GM23338 (cell line): ENCODE measurements at regions not wholly inside any gene's neighbourhood (a gene's known extent, or its start where the extent isn't known, plus 50 kb on each side); places are given as distances from the start of the nearest gene placed in this dataset.

Experiments used
- ATAC-seq: fragments of 200-7000 bp; cut with Tn5 transposase; 3 replicates; pipeline ENCODE4 v1.9.1; 2020
- DNase-seq: peaks from one replicate; pipeline ENCODE4 v3.0.0-alpha.2; 2015; ENCODE audit warnings: low spot score
- H2AFZ ChIP-seq: fragments of 200-600 bp; sonication (generic); 2 replicates; pipeline ENCODE4 v1.8.0; 2016; ENCODE audit warnings: antibody characterized with exemption, mild to moderate bottlenecking, moderate library complexity
- H3F3A ChIP-seq: fragments of 200-600 bp; sonication (generic); replicated peaks from 2 replicates; pipeline ENCODE4 v1.8.0; 2017; ENCODE audit warnings: antibody characterized with exemption, mixed run types, low read depth
- H3K27ac ChIP-seq: fragments of 200-600 bp; sonication (generic); 2 replicates; pipeline ENCODE4 v1.6.1; 2016; ENCODE audit warnings: low read depth
- H3K27me3 ChIP-seq: fragments of 200-600 bp; sonication (generic); 2 replicates; pipeline ENCODE4 v1.8.0; 2016; ENCODE audit warnings: mild to moderate bottlenecking, mixed run types, moderate library complexity; ENCODE audit not compliant: insufficient read depth
- H3K36me3 ChIP-seq: fragments of 200-600 bp; sonication (generic); 2 replicates; pipeline ENCODE4 v1.8.0; 2016; ENCODE audit warnings: mild to moderate bottlenecking; ENCODE audit not compliant: insufficient read depth
- H3K4me1 ChIP-seq: fragments of 200-600 bp; sonication (generic); 2 replicates; pipeline ENCODE4 v1.8.0; 2016; ENCODE audit warnings: mild to moderate bottlenecking, moderate library complexity; ENCODE audit not compliant: insufficient read depth
- H3K4me2 ChIP-seq: fragments of 200-600 bp; sonication (generic); 2 replicates; pipeline ENCODE4 v1.7.1; 2017; ENCODE audit warnings: mixed run types
- H3K4me3 ChIP-seq: fragments of 200-600 bp; sonication (generic); 2 replicates; pipeline ENCODE4 v1.6.1; 2016; ENCODE audit warnings: mixed run types
- H3K79me2 ChIP-seq: fragments of 200-600 bp; sonication (generic); replicated peaks from 2 replicates; pipeline ENCODE4 v1.8.0; 2017; ENCODE audit warnings: mild to moderate bottlenecking; ENCODE audit not compliant: insufficient read depth
- H3K9me2 ChIP-seq: fragments of 200-600 bp; sonication (generic); 2 replicates; pipeline ENCODE4 v1.8.0; 2017; ENCODE audit not compliant: insufficient read depth
- H4K20me1 ChIP-seq: fragments of 200-600 bp; sonication (generic); replicated peaks from 2 replicates; pipeline ENCODE4 v1.8.0; 2017; ENCODE audit warnings: mild to moderate bottlenecking; ENCODE audit not compliant: insufficient read depth
- H3K27ac Mint-ChIP-seq: 2 replicates; pipeline ENCODE4 v1.8.0; 2020; ENCODE audit warnings: inconsistent platforms, mild to moderate bottlenecking, moderate library complexity, mixed read lengths
- H3K27me3 Mint-ChIP-seq: 3 replicates; pipeline ENCODE4 v1.8.0; 2022; ENCODE audit warnings: low read depth, mild to moderate bottlenecking, moderate library complexity, mixed read lengths, inconsistent platforms; ENCODE audit not compliant: insufficient read depth, poor library complexity
- H3K36me3 Mint-ChIP-seq: 3 replicates; pipeline ENCODE4 v1.8.0; 2021; ENCODE audit warnings: low read depth, mild to moderate bottlenecking, inconsistent platforms, moderate library complexity, mixed read lengths
- H3K4me1 Mint-ChIP-seq: 3 replicates; pipeline ENCODE4 v1.8.0; 2020; ENCODE audit warnings: mild to moderate bottlenecking, inconsistent platforms, mixed read lengths
- H3K4me3 Mint-ChIP-seq: 3 replicates; pipeline ENCODE4 v1.8.0; 2021; ENCODE audit warnings: moderate library complexity, mild to moderate bottlenecking, inconsistent platforms, mixed read lengths
- H3K9me3 Mint-ChIP-seq: 3 replicates; pipeline ENCODE4 v1.8.0; 2020; ENCODE audit warnings: moderate library complexity, mild to moderate bottlenecking, inconsistent platforms, mixed read lengths
- CTCF ChIP-seq, 2 experiments: fragments of 200-600 bp in 1 of 2; sonication (generic) in 1 of 2; conservative IDR thresholded peaks; 2 replicates each; pipeline versions ENCODE4 v1.5.1 to v1.6.1; 2016 to 2017; ENCODE audit warnings: antibody characterized with exemption in 2 of 2, low read depth in 2 of 2, mild to moderate bottlenecking in 2 of 2, moderate library complexity in 1 of 2
- ETS1 ChIP-seq: IDR thresholded peaks from 2 replicates; pipeline ENCODE4 v1.6.1; 2016; ENCODE audit warnings: antibody characterized with exemption
- EZH2phosphoT487 ChIP-seq: fragments of 200-600 bp; sonication (generic); IDR thresholded peaks from one replicate; pipeline ENCODE4 v1.8.1; 2018; ENCODE audit warnings: antibody characterized with exemption; ENCODE audit not compliant: unreplicated experiment
- JUNB ChIP-seq: IDR thresholded peaks from one replicate; pipeline ENCODE4 v1.6.1; 2016; ENCODE audit warnings: antibody characterized with exemption; ENCODE audit not compliant: unreplicated experiment
- NANOG ChIP-seq: IDR thresholded peaks from 2 replicates; pipeline ENCODE4 v1.6.1; 2016; ENCODE audit warnings: antibody characterized with exemption, borderline replicate concordance
- POLR2AphosphoS5 ChIP-seq: IDR thresholded peaks from 2 replicates; pipeline ENCODE4 v1.6.1; 2016; ENCODE audit warnings: antibody characterized with exemption, low read depth
- ZNF114 ChIP-seq: fragments of 250-450 bp; sonication (Bioruptor Pico); IDR thresholded peaks from 2 replicates; pipeline ENCODE4 v1.5.0; 2020; ENCODE audit warnings: mild to moderate bottlenecking, moderate library complexity
- TF ChIP-seq, protein P1 (sequence below): IDR thresholded peaks from one replicate; pipeline ENCODE4 v1.6.1; 2018; ENCODE audit warnings: antibody characterized with exemption; ENCODE audit not compliant: unreplicated experiment

- TF ChIP-seq EZH2phosphoT487, result no peak
- no peak for TF ChIP-seq CTCF (conservative IDR thresholded peaks at IDR 0.05; ENCODE audit: low read depth in 2 of 2)
- TF ChIP-seq, protein P1, sequence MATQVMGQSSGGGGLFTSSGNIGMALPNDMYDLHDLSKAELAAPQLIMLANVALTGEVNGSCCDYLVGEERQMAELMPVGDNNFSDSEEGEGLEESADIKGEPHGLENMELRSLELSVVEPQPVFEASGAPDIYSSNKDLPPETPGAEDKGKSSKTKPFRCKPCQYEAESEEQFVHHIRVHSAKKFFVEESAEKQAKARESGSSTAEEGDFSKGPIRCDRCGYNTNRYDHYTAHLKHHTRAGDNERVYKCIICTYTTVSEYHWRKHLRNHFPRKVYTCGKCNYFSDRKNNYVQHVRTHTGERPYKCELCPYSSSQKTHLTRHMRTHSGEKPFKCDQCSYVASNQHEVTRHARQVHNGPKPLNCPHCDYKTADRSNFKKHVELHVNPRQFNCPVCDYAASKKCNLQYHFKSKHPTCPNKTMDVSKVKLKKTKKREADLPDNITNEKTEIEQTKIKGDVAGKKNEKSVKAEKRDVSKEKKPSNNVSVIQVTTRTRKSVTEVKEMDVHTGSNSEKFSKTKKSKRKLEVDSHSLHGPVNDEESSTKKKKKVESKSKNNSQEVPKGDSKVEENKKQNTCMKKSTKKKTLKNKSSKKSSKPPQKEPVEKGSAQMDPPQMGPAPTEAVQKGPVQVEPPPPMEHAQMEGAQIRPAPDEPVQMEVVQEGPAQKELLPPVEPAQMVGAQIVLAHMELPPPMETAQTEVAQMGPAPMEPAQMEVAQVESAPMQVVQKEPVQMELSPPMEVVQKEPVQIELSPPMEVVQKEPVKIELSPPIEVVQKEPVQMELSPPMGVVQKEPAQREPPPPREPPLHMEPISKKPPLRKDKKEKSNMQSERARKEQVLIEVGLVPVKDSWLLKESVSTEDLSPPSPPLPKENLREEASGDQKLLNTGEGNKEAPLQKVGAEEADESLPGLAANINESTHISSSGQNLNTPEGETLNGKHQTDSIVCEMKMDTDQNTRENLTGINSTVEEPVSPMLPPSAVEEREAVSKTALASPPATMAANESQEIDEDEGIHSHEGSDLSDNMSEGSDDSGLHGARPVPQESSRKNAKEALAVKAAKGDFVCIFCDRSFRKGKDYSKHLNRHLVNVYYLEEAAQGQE, result no peak
- TF ChIP-seq ZNF114 (CRISPR knock-in tag), result no peak
Observed at GRCh38 chr15:38688761-38689160, 124.1 kb upstream of the RASGRP1 start (continued).

DNA sequence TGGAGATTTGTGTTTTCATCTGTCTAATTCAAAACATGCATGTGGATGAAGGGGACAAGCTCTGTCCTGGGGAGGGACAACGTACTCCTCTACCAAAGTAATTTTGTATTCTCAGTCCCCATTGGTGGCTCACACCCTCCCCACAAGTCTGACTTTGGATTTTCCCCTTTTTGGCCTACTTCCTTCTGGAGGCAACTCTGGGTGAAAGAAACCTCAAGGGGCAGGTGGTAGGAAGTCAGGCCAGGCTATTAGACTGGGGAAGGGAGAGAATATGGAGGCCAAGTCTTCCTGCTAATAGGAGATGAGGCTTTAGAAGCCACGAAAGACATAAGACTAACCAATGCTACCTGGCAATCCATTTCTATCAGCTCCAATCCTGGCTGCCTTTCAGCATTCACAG is 124.9 kb upstream of the RASGRP1 start:
- Mint-ChIP-seq H3K9me3 (no peaks in the 10 kb centered on the region), H3K4me1 (peaks cover 16% of the 10 kb centered on the region; the same call in 2 of the 3 replicates), H3K4me3 (no peak overlapping the region), H3K36me3 (no peaks in the 10 kb centered on the region), H3K27ac (no peak overlapping the region), H3K27me3 (peaks cover 10% of the 10 kb centered on the region)
- ATAC-seq, result no peak
- Histone ChIP-seq H3K79me2 (no peaks in the 10 kb centered on the region), H3K9me2 (no peaks in the 10 kb centered on the region), H3K27ac (no peak overlapping the region), H3K27me3 (no peaks in the 10 kb centered on the region), H4K20me1 (no peaks in the 10 kb centered on the region), H3K4me2 (no peak overlapping the region), H3F3A (no peaks in the 10 kb centered on the region), H3K4me3 (no peak overlapping the region), H2AFZ (no peak overlapping the region), H3K4me1 (no peaks in the 10 kb centered on the region), H3K36me3 (no peaks in the 10 kb centered on the region)
- no peak for DNase-seq
- TF ChIP-seq POLR2AphosphoS5 (no peak), ZNF114 (CRISPR knock-in tag) (no peak), EZH2phosphoT487 (no peak), JUNB (no peak)

DNA sequence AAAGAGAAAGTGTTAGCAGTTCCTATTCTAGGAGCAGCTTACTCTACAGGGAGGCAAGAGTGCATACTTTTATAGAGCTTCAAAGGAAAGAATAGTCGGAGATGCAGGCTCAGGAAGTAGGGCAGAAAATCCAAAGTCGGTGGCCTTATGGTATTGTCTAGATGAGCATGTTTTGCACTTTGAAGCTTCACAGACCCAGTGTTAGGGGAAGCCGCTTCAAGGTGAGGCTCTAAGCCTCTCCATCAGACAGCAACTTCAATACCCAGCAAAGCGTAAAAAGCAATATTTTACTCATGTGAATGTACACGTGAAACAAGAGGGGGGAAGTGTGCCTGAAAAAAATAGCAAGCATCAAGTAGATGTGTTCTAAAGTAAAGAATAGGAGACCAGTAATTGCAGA is 125.6 kb upstream of the RASGRP1 start:
- no peak overlapping the region for H3K27ac ChIP-seq
- no peaks in the 10 kb centered on the region for H3K27me3 ChIP-seq
- H2AFZ ChIP-seq, result no peak overlapping the region
- no peaks in the 10 kb centered on the region for H3F3A ChIP-seq
- H3K4me1 Mint-ChIP-seq, result peaks cover 15% of the 10 kb centered on the region; the same call in 2 of the 3 replicates
- H3K36me3 ChIP-seq, result no peaks in the 10 kb centered on the region
- no peak overlapping the region for H3K4me3 ChIP-seq
- no peak overlapping the region for H3K27ac Mint-ChIP-seq
- DNase-seq (no peak), ATAC-seq (no peak)
- H3K27me3 Mint-ChIP-seq, result peaks cover 8% of the 10 kb centered on the region
- no peak overlapping the region for H3K4me3 Mint-ChIP-seq
- H3K9me2 ChIP-seq, result no peaks in the 10 kb centered on the region
- no peaks in the 10 kb centered on the region for H3K79me2 ChIP-seq
- H3K4me1 ChIP-seq, result no peaks in the 10 kb centered on the region
- no peaks in the 10 kb centered on the region for H3K9me3 Mint-ChIP-seq
- no peaks in the 10 kb centered on the region for H4K20me1 ChIP-seq
- no peak overlapping the region for H3K4me2 ChIP-seq
- no peaks in the 10 kb centered on the region for H3K36me3 Mint-ChIP-seq
- TF ChIP-seq ETS1 (no peak), NANOG (no peak), EZH2phosphoT487 (no peak)
